ENCODE measurements at regions not wholly inside any gene's neighbourhood (a gene's known extent, or its start where the extent isn't known, plus 50 kb on each side); places are given as distances from the start of the nearest gene placed in this dataset.

- TF ChIP-seq CTCF (IDR thresholded peaks at IDR 0.05) = no peak
- no peak for TF ChIP-seq POLR2A (IDR thresholded peaks at IDR 0.05)
- Histone ChIP-seq H3K9me3 (peaks cover 0 to 9% (median 0%) of the 10 kb centered on the region in 3 donors), H3K4me1 (no peaks in the 10 kb centered on the region), H3K36me3 (replicated peaks in 1 of 2; ENCODE audit: insufficient read depth in 1 of 2, low read depth in 2 of 2) (no peaks in the 10 kb centered on the region), H3K27ac (no peak overlapping the region), H3K27me3 (no peaks in the 10 kb centered on the region), H3K4me3 (no peak overlapping the region)
- DNase-seq = no peak
- intact Hi-C loops (cut with DNase I) = no loop called here
- no peak for ATAC-seq
- 91 to 92% methylated on average over 3 of the region's 3 CpGs for WGBS, 2 donors
These were observed 389.6 kb upstream of the USP24 start for GRCh38 chr1:55604749-55605148.

- no peak for TF ChIP-seq POLR2A (IDR thresholded peaks at IDR 0.05)
- TF ChIP-seq CTCF (IDR thresholded peaks at IDR 0.05) = no peak
- Histone ChIP-seq H3K27ac (no peak overlapping the region), H3K9me3 (peaks cover 0 to 9% (median 0%) of the 10 kb centered on the region in 3 donors), H3K27me3 (no peaks in the 10 kb centered on the region), H3K36me3 (replicated peaks in 1 of 2; ENCODE audit: insufficient read depth in 1 of 2, low read depth in 2 of 2) (no peaks in the 10 kb centered on the region), H3K4me1 (no peaks in the 10 kb centered on the region), H3K4me3 (no peak overlapping the region)
- ATAC-seq = no peak
- intact Hi-C loops (cut with DNase I) = no loop called here
- DNase-seq = no peak
These were observed 389.0 kb upstream of the USP24 start for GRCh38 chr1:55604179-55604578.

- TF ChIP-seq POLR2A (IDR thresholded peaks at IDR 0.05) (no peak), CTCF (IDR thresholded peaks at IDR 0.05) (no peak)
- ATAC-seq = no peak
- Histone ChIP-seq H3K36me3 (replicated peaks in 1 of 2; ENCODE audit: insufficient read depth in 1 of 2, low read depth in 2 of 2) (no peaks in the 10 kb centered on the region), H3K27me3 (no peaks in the 10 kb centered on the region), H3K9me3 (no peaks in the 10 kb centered on the region), H3K4me1 (no peaks in the 10 kb centered on the region), H3K4me3 (no peak overlapping the region), H3K27ac (no peak overlapping the region)
- intact Hi-C loops (cut with DNase I) = no loop called here
- no peak for DNase-seq
These were observed 385.1 kb upstream of the USP24 start for GRCh38 chr1:55600242-55600641.

GRCh38 chr1:55597910-55598309, 382.7 kb upstream of the USP24 start:
- no peak overlapping the region for H3K4me3 ChIP-seq
- ATAC-seq = no peak
- 17 to 45% methylated on average over 2 of the region's 2 CpGs for WGBS, 2 donors
- no peaks in the 10 kb centered on the region for H3K27me3 ChIP-seq
- no peak for DNase-seq
- no peaks in the 10 kb centered on the region for H3K36me3 ChIP-seq (replicated peaks in 1 of 2; ENCODE audit: insufficient read depth in 1 of 2, low read depth in 2 of 2)
- H3K4me1 ChIP-seq = no peaks in the 10 kb centered on the region
- no peak overlapping the region for H3K27ac ChIP-seq
- no peak for TF ChIP-seq POLR2A (IDR thresholded peaks at IDR 0.05)
- no peak for TF ChIP-seq CTCF (IDR thresholded peaks at IDR 0.05)
- H3K9me3 ChIP-seq = no peaks in the 10 kb centered on the region
- intact Hi-C loops (cut with DNase I) = no loop called here

GRCh38 chr1:55594701-55595100, 379.5 kb upstream of the USP24 start:
- Histone ChIP-seq H3K9me3 (no peaks in the 10 kb centered on the region), H3K4me3 (no peak overlapping the region), H3K36me3 (replicated peaks in 1 of 2; ENCODE audit: insufficient read depth in 1 of 2, low read depth in 2 of 2) (no peaks in the 10 kb centered on the region), H3K27me3 (no peaks in the 10 kb centered on the region), H3K4me1 (no peaks in the 10 kb centered on the region), H3K27ac (no peak overlapping the region)
- ATAC-seq (no peak), DNase-seq (no peak)
- 72 to 89% methylated on average over 4 of the region's 4 CpGs for WGBS, 2 donors
- TF ChIP-seq CTCF (IDR thresholded peaks at IDR 0.05) (no peak), POLR2A (IDR thresholded peaks at IDR 0.05) (no peak)
- intact Hi-C loops (cut with DNase I) = no loop called here
